M059J (cell line): ENCODE measurements at regions not wholly inside any gene's neighbourhood (a gene's known extent, or its start where the extent isn't known, plus 50 kb on each side); places are given as distances from the start of the nearest gene placed in this dataset.
"Not testable (repeated sequence)": the region's sequence is repeated elsewhere in the genome, so short reads cannot be mapped to it uniquely, and the experiment has no call there.

Source experiments
- DNase-seq: peaks from one replicate; pipeline ENCODE4 v3.0.0-alpha.2; 2012; ENCODE audit warnings: low read depth

DNA sequence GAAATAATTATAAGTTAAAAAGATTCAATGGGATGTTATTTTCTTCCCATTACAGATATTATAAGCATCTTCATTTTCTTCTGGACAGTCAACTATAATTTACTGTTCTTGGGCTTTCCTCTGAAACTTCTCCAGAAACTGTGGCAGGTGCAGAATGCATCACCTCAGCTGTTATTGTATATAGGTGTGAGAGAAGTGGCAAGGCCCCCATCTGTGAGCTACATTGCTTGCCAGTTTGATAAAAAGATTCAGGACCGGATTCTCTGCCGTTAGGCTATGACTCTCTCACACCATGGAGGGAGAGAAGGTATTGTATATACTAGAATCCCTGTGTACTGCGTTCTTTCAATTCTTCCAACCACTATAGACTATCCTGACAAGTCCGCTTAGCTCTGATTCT is 135.8 kb upstream of the CENPW start:
- DNase-seq, result no peak

DNA sequence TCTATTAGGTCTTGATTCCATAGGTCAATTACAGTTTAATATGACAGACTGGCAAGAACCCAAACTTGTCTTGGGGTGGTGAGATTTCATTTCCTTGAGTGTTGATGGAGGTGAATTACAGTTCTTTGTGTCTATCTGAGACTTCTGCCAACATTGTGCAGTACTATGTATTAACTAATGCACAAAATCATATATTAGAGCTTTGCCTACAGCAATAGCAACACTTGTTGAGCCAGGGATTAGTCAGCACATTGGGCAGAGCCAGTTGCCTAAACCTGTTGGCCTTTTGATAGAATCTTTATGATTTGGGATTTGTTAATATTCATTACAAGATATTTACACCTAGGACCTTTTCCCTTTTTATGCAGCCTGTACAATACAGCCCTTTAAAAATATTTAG is 135.3 kb upstream of the CENPW start:
- no peak for DNase-seq

DNA sequence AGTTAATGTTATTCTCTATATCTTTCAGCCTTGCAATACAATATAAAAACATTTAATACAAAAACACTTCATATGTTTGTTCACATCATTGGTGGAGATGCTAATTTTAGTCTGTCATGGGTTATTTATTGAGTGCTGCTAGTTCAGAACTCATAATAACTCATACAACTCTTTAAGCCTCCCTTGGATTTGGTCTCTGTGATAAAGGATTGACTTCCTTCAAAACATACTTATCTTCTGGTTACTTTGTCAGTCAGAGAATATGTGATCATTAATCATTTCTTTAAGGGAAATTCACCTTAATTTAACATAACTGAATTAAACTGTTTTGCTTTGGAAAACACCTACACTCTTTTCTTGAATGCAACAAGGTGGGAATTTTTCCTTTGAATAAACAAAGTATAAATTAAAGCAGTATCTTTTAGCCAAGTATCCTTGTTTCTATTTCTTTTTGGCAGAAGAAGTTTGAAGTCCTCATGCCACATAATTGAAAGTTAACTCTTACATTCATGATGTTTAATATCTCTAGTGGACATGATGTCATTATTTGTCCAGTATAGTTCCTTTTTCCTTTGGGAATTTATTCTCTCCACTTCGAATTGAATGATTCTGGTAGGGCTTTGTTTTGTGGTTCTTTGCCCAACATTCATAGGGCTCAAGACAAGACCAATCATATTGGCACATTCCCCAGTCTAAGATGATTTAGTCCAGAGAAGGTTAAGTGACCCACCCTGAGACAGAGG is 133.2 kb upstream of the CENPW start:
- no peak for DNase-seq

GRCh38 chr6:126210398-126211075 is 129.4 kb upstream of the CENPW start:
- DNase-seq, result no peak

DNA sequence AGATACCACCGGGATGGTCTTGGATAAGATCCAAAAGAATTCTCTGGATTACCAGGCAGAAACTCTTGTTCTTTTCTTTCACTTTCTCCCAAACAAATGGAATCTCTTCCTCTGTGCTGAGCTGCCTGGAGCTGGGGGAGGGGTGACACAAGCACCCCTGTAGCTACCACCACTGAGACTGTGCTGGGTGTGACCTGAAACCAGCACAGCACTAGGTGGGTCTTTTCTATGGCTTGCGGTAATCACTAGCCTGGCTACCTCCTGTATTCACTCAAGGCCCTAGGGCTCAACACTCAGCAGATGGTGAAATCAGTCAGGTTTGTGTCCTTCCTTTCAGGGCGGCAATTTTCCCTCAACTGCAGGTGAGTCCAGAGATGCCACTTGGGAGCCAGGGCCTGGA is 122.4 kb upstream of the CENPW start:
- DNase-seq, result no peak

DNA sequence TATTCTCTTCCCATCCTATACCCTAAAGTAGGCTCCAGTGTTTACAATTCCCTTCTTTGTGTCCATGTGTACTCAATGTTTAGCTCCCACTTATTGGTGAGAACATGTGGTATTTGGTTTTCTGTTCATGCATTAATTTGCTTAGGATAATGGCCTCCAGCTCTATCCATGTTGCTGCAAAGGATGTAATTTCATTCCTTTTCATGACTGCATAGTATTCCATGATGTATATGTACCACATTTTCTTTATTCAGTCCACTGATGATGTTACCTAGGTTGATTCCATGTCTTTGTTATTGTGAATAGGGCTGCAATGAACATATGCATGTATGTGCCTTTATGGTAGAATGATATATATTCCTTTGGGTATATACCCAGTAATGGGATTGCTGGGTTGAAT is 119.0 kb upstream of the CENPW start:
- not testable (repeated sequence) for DNase-seq

DNA sequence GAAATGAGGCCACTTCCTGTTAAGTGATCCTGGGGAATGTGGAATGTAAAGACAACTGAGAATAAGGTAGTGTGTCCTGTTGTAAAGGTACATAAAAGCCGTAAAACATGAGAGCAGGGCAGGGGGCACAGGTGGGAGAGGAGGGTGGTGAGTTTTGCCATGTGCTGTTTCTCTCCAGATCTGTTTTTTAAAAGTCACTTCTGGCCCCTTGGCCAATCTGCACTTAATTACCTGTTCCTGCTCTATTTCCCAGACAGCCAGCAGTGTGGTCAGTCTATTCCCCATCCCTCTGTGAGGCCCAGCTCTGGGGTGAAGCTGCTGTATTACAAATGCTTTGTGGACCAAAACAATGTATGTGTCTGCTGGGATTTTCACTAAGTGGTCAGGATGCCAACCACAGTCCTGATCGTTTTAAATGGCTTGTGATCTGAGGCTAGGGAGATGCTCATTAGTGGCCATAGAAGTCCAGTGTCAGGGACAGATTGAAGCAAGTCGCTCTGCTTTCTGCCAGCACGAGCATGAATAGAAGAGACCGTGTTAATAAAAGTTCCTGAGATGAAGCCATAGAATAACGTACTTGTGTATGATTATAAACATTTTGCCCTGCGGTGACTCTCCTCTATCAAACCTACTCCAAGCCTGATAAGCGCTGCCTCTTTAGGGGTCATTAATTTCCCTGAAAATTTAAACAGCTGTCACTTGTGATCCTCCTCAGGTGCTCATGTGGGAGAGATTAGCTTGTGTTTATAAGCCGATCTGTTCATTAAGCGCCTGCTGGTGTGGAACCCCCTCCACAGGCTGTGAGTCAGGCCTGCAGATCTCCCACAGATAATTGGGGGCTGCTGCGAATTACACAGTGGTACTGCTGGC is 111.8 kb upstream of the CENPW start:
- no peak for DNase-seq

DNA sequence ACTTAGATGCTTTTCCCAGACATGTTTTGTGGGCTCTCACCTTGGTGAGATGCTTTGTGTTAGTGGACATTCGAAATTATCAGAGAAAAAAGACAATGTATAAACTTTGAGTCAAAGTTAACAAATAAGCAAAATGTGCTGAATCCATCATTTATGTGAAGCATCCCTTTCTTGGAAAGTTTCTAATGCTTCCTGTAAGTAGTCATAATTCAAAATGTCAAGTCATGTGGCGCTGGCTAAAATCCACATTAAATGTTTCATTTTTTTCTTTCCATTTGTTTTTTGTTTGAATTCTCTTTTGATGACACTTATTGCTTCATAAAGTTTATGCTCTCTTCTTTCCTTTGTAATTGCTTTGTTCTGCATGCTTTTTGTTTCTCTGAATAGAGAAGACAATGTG is 107.2 kb upstream of the CENPW start:
- DNase-seq, result no peak

DNA sequence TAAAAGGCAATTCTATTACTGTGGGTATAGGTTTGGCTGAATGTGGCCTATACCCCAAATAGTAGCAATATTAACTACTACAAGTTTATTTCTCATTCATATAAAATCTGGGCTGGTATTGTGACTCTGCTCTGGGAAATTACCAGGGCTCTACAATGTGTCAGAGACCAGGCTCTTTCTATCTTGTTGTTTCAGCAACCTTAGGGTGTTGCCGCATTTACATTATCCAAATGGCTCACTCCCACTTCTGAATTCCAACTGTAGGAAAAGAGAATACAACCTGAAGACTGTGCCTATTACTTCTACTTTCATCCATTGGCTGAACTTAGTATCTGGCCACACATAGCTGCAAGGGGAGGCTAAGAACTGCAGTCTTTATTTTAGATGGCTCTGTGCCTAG is 106.7 kb upstream of the CENPW start:
- no peak for DNase-seq

DNA sequence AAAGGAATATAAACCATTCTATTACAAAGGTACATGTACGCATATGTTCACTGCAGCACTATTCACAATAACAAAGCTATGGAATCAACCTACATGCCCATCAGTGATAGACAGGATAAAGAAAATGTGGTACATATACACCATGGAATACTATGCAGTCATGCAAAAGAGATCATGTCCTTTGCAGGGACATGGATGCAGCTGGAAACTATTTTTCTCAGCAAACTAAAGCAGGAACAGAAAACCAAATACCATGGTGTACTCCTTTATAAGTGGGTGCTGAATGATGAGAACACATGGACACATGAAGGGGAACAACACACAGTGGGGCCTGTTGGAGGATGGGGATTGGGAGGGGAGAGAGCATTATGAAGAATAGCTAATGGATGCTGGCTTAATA is 104.6 kb upstream of the CENPW start:
- DNase-seq, result no peak

- no peak for DNase-seq
Observed at GRCh38 chr6:126245077-126245476, 94.8 kb upstream of the CENPW start.

GRCh38 chr6:126252154-126252553 is 87.8 kb upstream of the CENPW start:
- DNase-seq, result no peak

DNA sequence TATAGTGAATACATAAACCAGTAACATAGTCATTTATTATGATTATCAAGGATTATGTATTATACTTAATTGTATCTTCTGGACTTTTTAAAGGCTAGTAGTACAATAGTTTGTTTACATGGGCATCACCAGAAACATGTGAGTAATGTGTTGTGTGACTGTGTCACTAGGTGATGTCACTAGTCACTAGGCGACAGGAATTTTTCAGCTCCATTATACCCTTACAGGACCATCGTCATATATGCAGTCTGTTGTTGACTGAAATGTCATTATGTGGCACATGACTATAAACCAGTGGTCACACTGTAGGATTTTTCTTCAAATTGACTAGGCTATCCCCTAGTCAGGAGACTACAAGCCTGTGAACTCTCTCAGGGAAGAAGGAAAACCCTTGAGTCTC is 86.5 kb upstream of the CENPW start:
- peak; percentile 29 for DNase-seq

- no peak for DNase-seq
Observed at GRCh38 chr6:126258150-126258549, 81.8 kb upstream of the CENPW start.

DNA sequence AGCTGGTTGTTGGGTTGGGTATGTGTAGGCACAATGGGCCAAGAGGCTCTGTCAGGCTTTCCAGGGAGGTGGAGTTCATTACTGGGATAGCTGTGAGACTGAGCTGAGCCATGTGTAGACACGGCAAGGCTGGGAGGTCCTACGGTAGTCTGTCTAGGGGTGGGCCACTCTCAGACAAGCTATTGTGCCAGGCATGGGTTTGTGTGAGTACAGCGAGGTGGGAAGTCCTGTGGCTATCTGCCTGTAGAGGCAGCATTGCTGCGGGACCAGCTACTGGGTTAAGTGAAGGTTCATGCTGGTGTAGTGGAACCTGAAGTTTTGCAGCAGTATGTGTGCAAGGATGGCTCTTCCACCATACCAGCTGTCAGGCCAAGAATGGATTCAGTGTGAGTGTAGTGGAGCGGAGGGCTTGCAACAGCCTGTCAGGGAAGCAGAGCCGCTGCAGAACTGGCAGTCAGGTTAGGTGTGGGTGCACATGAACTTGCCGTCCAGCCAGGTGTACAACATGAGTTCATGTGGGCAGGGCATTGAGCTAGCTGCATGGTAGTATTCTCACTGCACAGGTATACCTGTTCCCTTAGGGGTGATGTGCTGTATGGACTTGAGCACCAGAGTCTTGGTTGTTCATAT is 78.0 kb upstream of the CENPW start:
- DNase-seq, result no peak

DNA sequence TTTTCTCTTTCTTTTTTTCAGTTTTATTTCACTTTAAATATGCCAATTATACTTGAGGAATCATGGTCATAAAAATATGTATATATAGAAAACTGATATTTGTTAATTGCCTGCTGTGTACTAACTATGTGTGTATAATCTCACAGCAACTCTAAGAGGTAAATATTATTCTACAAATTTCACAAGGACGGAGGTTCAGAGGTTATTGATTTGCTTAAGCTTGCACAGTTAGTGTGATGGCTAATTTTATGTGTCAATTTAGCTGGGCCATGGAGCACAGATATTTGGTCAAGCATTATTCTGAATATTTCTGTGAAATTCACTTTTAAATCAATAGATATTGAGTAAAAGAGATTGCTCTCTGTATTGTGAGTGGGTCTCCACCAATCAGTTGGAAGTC is 75.7 kb upstream of the CENPW start:
- no peak for DNase-seq

- no peak for DNase-seq
Observed at GRCh38 chr6:126266664-126267063, 73.3 kb upstream of the CENPW start.

DNA sequence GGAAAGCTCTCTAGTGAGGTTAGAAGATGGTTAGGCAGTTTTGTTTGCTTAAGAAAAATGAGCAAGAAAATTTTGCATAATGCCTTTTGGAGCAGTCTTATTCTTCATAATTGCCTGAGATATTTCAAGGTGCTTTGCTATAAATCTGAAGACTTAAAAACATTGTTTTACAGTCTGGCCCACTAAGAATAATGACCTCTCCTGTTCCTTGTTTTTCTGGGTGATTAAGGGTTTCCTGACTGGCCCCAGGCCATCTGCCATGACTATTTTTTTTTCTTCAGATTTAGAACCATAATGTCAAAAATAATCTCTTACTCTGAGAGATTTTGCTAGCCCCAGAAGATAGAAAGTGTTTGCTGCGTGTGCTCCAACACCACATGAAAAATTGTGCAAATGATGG is 72.3 kb upstream of the CENPW start:
- peak; percentile 52 for DNase-seq

- peak; percentile 55 for DNase-seq
Observed at GRCh38 chr6:126268092-126268491, 71.8 kb upstream of the CENPW start.

DNA sequence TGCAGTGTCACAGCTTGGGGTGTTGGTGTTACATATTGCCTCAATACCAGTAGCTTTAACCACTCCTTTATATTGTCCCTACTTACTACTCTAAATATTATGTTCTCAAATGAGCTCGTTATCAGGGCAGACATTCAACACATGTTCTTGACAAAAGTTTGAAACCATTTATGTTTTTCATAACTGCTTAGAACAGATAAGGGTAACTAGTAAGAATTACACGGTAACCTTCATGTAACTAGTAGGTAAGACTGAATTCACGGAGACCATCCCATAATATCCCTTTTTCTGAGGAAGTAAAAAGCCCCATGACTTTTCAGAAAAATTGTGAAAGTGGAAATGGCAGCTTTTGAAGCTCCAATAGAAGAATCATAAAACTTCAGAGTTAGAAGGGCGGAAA is 59.6 kb upstream of the CENPW start:
- no peak for DNase-seq

DNA sequence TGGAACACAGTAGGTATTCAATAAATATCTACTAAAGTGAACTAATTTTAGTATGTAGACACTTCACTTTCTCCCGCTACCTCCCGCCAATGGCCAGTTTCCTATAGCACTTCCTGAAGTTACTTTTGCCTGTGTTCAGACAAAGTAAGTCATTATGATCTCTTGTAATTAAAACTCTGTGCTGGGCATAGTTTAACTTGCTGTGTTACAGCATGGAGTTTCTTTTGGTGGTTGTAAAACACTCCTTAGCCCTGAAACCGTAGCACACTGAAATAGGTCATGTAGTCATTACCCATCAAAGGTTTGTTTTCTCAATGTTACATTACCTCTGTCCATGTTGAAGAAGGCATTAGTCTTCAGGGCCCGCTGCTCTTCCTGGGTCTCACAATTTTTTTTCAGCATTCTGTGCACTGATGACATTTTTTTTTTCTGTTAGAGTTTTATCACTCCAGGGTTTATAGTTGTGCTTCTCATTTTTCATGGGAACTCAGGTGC is 54.0 kb upstream of the CENPW start:
- DNase-seq, result no peak
